ENCODE measurements at regions not wholly inside any gene's neighbourhood (a gene's known extent, or its start where the extent isn't known, plus 50 kb on each side); places are given as distances from the start of the nearest gene placed in this dataset.

GRCh38 chr3:177536873-177537272 is 339.6 kb upstream of the TBL1XR1 start:
- Mint-ChIP-seq H3K9me3 (ENCODE audit: unreplicated experiment) (no peaks in the 10 kb centered on the region), H3K4me3 (ENCODE audit: unreplicated experiment) (no peak overlapping the region), H3K27me3 (ENCODE audit: unreplicated experiment) (no peaks in the 10 kb centered on the region), H3K4me1 (ENCODE audit: unreplicated experiment) (peaks cover 45% of the 10 kb centered on the region), H3K36me3 (ENCODE audit: unreplicated experiment) (peaks cover 2% of the 10 kb centered on the region), H3K27ac (ENCODE audit: unreplicated experiment) (peak overlapping the region; percentile 25)
- no peak for DNase-seq (ENCODE audit: extremely low spot score, unreplicated experiment)
- TF ChIP-seq, protein P1, sequence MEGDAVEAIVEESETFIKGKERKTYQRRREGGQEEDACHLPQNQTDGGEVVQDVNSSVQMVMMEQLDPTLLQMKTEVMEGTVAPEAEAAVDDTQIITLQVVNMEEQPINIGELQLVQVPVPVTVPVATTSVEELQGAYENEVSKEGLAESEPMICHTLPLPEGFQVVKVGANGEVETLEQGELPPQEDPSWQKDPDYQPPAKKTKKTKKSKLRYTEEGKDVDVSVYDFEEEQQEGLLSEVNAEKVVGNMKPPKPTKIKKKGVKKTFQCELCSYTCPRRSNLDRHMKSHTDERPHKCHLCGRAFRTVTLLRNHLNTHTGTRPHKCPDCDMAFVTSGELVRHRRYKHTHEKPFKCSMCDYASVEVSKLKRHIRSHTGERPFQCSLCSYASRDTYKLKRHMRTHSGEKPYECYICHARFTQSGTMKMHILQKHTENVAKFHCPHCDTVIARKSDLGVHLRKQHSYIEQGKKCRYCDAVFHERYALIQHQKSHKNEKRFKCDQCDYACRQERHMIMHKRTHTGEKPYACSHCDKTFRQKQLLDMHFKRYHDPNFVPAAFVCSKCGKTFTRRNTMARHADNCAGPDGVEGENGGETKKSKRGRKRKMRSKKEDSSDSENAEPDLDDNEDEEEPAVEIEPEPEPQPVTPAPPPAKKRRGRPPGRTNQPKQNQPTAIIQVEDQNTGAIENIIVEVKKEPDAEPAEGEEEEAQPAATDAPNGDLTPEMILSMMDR (IDR thresholded peaks at IDR 0.05): no peak

DNA sequence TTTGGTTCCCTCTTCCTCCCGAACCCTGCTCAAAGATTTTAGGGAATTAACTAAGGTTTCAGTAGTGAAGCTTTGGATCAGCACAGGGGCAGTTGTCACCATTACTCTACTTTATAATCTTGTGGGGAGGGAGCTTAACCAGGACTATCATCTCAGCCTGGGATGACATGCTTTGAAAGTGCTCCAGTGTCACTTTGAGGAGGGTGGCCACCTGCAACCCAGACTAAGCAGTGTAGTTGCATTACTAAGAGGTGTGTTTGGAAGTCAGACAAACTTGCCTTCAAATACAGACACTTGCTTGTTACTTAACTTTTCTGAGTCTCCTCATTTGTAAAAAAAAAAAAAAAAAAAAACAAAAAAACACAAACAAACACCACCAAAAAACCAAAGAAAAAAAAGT is 340.3 kb upstream of the TBL1XR1 start:
- Mint-ChIP-seq H3K36me3 (ENCODE audit: unreplicated experiment) (peaks cover 2% of the 10 kb centered on the region), H3K27ac (ENCODE audit: unreplicated experiment) (peak overlapping the region; percentile 48), H3K4me1 (ENCODE audit: unreplicated experiment) (peaks cover 47% of the 10 kb centered on the region), H3K27me3 (ENCODE audit: unreplicated experiment) (no peaks in the 10 kb centered on the region), H3K4me3 (ENCODE audit: unreplicated experiment) (no peak overlapping the region), H3K9me3 (ENCODE audit: unreplicated experiment) (no peaks in the 10 kb centered on the region)
- no peak for DNase-seq (ENCODE audit: extremely low spot score, unreplicated experiment)
- TF ChIP-seq, protein P1 (IDR thresholded peaks at IDR 0.05): no peak

DNA sequence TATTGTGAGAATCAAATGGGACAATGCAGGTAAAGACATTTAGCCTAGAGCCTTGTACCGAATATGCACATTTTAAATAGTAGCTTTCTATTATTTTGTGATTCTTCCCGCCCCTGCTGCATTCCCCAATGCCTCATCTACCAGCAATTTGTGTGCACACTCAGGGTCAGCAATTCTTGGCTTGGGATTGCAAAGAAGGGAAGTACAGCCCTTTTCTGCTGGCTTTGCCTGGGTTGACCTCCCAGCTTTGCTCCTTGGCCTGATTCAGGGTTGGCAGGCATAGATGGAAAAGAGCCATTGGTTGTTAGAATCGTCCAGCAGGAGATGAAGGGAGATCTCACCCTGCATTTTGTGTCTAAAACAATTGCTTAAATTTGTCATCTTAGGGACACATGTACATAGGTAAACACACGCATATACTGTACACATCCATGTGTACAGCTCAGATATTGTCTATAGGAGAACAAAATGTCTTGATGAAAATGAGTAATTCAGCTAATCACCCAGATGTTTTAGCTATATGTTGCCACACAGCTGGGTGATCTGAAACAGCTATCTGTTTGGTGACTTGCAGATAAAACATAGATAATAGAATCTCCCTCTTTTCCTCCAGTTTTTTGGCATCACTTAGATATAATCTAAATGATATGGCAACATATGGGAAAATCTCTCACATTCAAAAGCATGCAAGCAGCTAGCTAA is 340.9 kb upstream of the TBL1XR1 start:
- Mint-ChIP-seq H3K4me3 (ENCODE audit: unreplicated experiment) (no peak overlapping the region), H3K9me3 (ENCODE audit: unreplicated experiment) (no peaks in the 10 kb centered on the region), H3K36me3 (ENCODE audit: unreplicated experiment) (peaks cover 2% of the 10 kb centered on the region), H3K4me1 (ENCODE audit: unreplicated experiment) (peaks cover 47% of the 10 kb centered on the region), H3K27me3 (ENCODE audit: unreplicated experiment) (no peaks in the 10 kb centered on the region), H3K27ac (ENCODE audit: unreplicated experiment) (peak overlapping the region; percentile 48)
- DNase-seq (ENCODE audit: extremely low spot score, unreplicated experiment): no peak
- TF ChIP-seq, protein P1 (IDR thresholded peaks at IDR 0.05): no peak

DNA sequence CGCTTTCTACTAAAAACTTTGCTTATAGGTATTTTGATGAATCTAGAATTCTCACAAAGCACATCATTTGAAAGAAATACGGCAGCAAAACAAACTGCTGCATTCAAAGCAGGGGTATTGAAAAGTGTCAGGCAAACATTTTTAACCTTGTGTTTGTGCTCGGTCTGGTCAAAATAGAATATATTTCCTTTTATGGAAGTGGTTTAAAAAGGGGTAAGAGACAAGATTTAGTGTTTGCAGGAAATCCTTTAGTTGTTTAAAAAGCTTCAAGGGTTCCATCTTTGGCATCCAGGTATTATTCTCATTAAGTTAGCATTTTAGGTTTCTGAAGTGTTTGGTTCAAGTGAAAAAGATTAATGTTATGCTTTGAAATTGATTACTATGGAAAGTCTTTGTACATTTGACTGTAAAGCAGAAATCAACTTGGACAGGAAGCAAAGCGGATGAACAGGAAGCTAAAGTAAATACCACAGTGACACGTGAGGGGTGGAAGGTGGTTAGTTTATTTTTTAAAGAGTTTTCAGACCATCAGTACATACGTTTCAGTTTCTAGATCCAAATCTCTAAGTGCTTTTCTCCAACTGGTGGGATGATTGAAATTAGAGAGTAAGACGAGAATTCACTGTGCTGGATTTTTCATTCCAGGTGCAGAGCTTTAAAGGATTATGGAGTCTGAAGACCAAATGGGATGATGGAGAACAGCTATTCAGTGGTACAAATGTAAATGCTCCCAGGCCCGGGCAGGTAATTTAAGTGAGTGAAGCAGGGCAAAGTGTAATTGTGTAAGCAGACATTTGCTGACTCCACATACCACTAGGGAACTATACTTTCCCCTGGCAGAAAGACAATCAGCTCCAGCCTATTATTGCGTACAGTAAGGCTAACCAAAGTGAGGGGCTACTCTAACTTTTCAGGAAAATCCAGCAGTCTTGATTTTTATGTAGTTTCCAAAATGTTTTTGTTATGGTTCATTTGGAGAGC is 341.8 kb upstream of the TBL1XR1 start:
- H3K4me1 Mint-ChIP-seq (ENCODE audit: unreplicated experiment): peaks cover 47% of the 10 kb centered on the region
- H3K27ac Mint-ChIP-seq (ENCODE audit: unreplicated experiment): peak overlapping the region; percentile 48
- peaks cover 2% of the 10 kb centered on the region for H3K36me3 Mint-ChIP-seq (ENCODE audit: unreplicated experiment)
- TF ChIP-seq, protein P1 (IDR thresholded peaks at IDR 0.05): no peak
- H3K4me3 Mint-ChIP-seq (ENCODE audit: unreplicated experiment): no peak overlapping the region
- no peaks in the 10 kb centered on the region for H3K9me3 Mint-ChIP-seq (ENCODE audit: unreplicated experiment)
- H3K27me3 Mint-ChIP-seq (ENCODE audit: unreplicated experiment): no peaks in the 10 kb centered on the region
- no peak for DNase-seq (ENCODE audit: extremely low spot score, unreplicated experiment)

GRCh38 chr3:177541541-177541940 is 344.3 kb upstream of the TBL1XR1 start:
- Mint-ChIP-seq H3K27me3 (ENCODE audit: unreplicated experiment) (no peaks in the 10 kb centered on the region), H3K27ac (ENCODE audit: unreplicated experiment) (no peak overlapping the region), H3K36me3 (ENCODE audit: unreplicated experiment) (peaks cover 2% of the 10 kb centered on the region), H3K4me3 (ENCODE audit: unreplicated experiment) (no peak overlapping the region), H3K4me1 (ENCODE audit: unreplicated experiment) (peaks cover 62% of the 10 kb centered on the region), H3K9me3 (ENCODE audit: unreplicated experiment) (no peaks in the 10 kb centered on the region)
- TF ChIP-seq, protein P1 (IDR thresholded peaks at IDR 0.05): no peak
- DNase-seq (ENCODE audit: extremely low spot score, unreplicated experiment): no peak
